ENCODE measurements at regions not wholly inside any gene's neighbourhood (a gene's known extent, or its start where the extent isn't known, plus 50 kb on each side); places are given as distances from the start of the nearest gene placed in this dataset.

DNA sequence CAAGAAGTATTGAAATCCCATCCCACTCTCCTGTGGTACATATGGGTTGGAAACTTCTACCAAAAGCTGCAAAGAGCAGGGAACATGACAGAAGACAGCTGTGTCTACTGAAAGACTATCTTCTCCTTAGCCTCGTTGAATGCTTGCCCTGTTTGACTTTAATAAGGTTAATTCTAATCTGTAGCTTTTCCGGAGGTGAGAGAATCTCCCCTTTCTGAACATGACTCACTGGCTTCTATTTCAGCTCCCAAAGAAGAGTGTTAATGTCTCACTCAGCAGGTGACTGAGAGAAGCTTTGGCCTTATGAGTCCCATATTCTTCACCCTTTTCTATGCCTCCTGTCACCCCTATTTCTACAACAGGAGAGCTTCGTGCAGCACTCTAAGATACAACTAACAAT, 88.3 kb downstream of the HHIPL2 start:
- no peak for DNase-seq (ENCODE audit: low read depth)
- no peak overlapping the region for H3K4me3 ChIP-seq (ENCODE audit: low read depth, low read length)
- TF ChIP-seq, protein P1, sequence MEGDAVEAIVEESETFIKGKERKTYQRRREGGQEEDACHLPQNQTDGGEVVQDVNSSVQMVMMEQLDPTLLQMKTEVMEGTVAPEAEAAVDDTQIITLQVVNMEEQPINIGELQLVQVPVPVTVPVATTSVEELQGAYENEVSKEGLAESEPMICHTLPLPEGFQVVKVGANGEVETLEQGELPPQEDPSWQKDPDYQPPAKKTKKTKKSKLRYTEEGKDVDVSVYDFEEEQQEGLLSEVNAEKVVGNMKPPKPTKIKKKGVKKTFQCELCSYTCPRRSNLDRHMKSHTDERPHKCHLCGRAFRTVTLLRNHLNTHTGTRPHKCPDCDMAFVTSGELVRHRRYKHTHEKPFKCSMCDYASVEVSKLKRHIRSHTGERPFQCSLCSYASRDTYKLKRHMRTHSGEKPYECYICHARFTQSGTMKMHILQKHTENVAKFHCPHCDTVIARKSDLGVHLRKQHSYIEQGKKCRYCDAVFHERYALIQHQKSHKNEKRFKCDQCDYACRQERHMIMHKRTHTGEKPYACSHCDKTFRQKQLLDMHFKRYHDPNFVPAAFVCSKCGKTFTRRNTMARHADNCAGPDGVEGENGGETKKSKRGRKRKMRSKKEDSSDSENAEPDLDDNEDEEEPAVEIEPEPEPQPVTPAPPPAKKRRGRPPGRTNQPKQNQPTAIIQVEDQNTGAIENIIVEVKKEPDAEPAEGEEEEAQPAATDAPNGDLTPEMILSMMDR (IDR thresholded peaks at IDR 0.05; ENCODE audit: low read depth, low read length, missing control alignments), result no peak

DNA sequence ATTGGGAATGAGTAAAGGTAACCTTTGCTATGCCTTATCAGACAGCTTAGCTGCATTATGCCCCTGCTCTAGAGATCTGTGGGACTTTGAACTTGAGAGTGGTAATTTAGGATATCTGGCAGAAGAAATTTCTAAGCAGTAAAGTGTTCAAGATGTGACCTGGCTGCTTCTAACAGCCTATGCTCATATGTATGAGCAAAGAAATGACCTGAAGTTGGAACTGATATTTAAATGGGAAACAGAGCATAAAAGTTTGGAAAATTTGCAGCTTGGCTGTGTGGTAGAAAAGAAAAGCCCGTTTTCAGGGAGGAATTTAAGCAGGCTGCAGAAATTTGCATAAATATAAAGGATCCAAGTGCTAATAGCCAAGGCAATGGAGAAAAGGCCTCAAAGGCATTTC, 90.4 kb downstream of the HHIPL2 start:
- DNase-seq (ENCODE audit: low read depth), result no peak
- TF ChIP-seq, protein P1 (IDR thresholded peaks at IDR 0.05; ENCODE audit: low read depth, low read length, missing control alignments), result no peak
- H3K4me3 ChIP-seq (ENCODE audit: low read depth, low read length), result no peak overlapping the region

- H3K4me3 ChIP-seq (ENCODE audit: low read depth, low read length), result no peak overlapping the region
- DNase-seq (ENCODE audit: low read depth), result no peak
- TF ChIP-seq, protein P1 (IDR thresholded peaks at IDR 0.05; ENCODE audit: low read depth, low read length, missing control alignments), result no peak
Observed at GRCh38 chr1:222457084-222457483, 90.8 kb downstream of the HHIPL2 start.

- TF ChIP-seq, protein P1 (IDR thresholded peaks at IDR 0.05; ENCODE audit: low read depth, low read length, missing control alignments), result peak; percentile 94
- H3K4me3 ChIP-seq (ENCODE audit: low read depth, low read length), result no peak overlapping the region
Observed at GRCh38 chr1:222455188-222455879, 92.6 kb downstream of the HHIPL2 start.

DNA sequence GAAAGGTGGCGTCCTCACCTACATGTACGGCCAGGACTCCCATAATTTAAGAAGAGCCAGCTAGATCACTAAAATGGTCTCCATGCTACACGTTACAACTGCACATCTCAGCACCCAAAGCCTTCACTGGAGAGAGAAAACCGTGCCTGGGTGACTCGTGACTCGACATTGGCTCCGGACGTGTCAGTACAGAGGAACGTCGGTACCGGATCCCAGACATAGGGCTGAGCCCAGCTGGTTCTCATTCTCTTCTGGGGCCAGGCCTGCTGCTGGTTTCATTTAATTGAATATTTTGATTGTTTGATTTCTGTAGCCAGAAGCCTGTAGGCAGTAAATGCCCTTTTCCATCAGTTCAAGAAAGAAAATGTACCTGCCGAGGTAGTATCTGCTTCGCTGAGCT, 93.1 kb downstream of the HHIPL2 start:
- no peak overlapping the region for H3K4me3 ChIP-seq (ENCODE audit: low read depth, low read length)
- TF ChIP-seq, protein P1 (IDR thresholded peaks at IDR 0.05; ENCODE audit: low read depth, low read length, missing control alignments), result no peak
- no peak for DNase-seq (ENCODE audit: low read depth)

More at GRCh38 chr1:222455188-222455879, 92.6 kb downstream of the HHIPL2 start:
- peak; percentile 54 for DNase-seq (ENCODE audit: low read depth)

DNA sequence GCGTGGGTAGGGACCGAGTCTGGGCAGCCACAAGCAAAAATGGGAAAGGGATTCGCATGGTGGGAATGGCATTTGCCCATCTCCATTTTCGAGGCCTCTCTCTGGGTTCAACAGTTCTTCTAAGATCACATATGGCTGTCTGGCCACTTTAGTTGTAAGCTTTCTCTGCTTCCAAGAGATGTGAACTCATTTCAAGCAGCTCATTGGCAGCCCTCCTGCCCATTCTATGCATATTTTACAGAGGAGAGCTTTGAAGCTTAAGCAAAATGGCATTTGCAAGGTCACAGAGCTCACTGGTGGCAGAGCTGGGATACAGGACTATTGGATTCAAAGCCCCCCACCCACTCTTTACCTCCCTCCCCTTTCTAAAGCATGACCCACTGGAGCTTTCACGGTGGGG, 93.7 kb downstream of the HHIPL2 start:
- DNase-seq (ENCODE audit: low read depth), result no peak
- TF ChIP-seq, protein P1 (IDR thresholded peaks at IDR 0.05; ENCODE audit: low read depth, low read length, missing control alignments), result no peak
- H3K4me3 ChIP-seq (ENCODE audit: low read depth, low read length), result no peak overlapping the region

DNA sequence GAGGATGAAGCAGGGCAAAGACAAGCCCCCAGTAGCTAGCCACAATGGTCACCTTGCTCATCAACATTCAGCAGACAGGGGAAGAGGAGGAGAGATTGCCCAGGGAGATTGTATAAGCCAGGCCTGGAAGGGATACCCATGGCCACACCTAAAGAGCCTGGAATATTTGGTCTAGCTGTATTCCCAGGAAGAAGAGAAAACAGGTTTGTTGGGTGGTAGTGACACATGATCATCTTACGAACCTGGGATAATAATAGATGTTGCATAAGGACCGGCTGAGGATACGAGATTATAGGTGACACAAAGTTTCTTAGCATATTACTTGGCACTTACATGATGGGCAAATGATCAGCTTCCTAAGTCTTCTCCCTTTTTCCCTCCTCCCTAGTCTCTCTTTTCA, 95.9 kb downstream of the HHIPL2 start:
- DNase-seq (ENCODE audit: low read depth), result no peak
- TF ChIP-seq, protein P1 (IDR thresholded peaks at IDR 0.05; ENCODE audit: low read depth, low read length, missing control alignments), result no peak
- no peak overlapping the region for H3K4me3 ChIP-seq (ENCODE audit: low read depth, low read length)

Measured in GM12864 (cell line).